GM19043 (cell line): ENCODE measurements at regions not wholly inside any gene's neighbourhood (a gene's known extent, or its start where the extent isn't known, plus 50 kb on each side); places are given as distances from the start of the nearest gene placed in this dataset.
"Not testable (repeated sequence)": the region's sequence is repeated elsewhere in the genome, so short reads cannot be mapped to it uniquely, and the experiment has no call there.

Experiments
- ATAC-seq: cut with Tn5 transposase; IDR thresholded peaks from one replicate; pipeline ENCODE4 v1.9.1; 2021; ENCODE audit warnings: low read depth; ENCODE audit not compliant: unreplicated experiment

GRCh38 chr12:83996671-83997070, 915.9 kb downstream of the SLC6A15 start:
- ATAC-seq, result no peak

GRCh38 chr12:83985084-83985483, 927.5 kb downstream of the SLC6A15 start:
- no peak for ATAC-seq

- no peak for ATAC-seq
These were observed 932.2 kb downstream of the SLC6A15 start for GRCh38 chr12:83980398-83980797.

- ATAC-seq, result no peak
These were observed 932.8 kb downstream of the SLC6A15 start for GRCh38 chr12:83979785-83980184.

- ATAC-seq, result no peak
These were observed 940.8 kb downstream of the SLC6A15 start for GRCh38 chr12:83971781-83972180.

- ATAC-seq, result no peak
These were observed 951.8 kb downstream of the SLC6A15 start for GRCh38 chr12:83960767-83961166.

- no peak for ATAC-seq
These were observed 953.6 kb downstream of the SLC6A15 start for GRCh38 chr12:83958997-83959396.

- ATAC-seq, result no peak
These were observed 957.5 kb downstream of the SLC6A15 start for GRCh38 chr12:83954956-83955601.

- ATAC-seq, result no peak
These were observed 958.4 kb downstream of the SLC6A15 start for GRCh38 chr12:83954071-83954789.

GRCh38 chr12:83945871-83946270, 966.7 kb downstream of the SLC6A15 start:
- no peak for ATAC-seq

- ATAC-seq, result no peak
These were observed 972.9 kb downstream of the SLC6A15 start for GRCh38 chr12:83939718-83940117.

- no peak for ATAC-seq
These were observed 979.0 kb downstream of the SLC6A15 start for GRCh38 chr12:83933615-83934014.

GRCh38 chr12:83932011-83932410, 980.6 kb downstream of the SLC6A15 start:
- no peak for ATAC-seq

- ATAC-seq, result no peak
These were observed 981.1 kb downstream of the SLC6A15 start for GRCh38 chr12:83931451-83931850.

GRCh38 chr12:83929792-83930191, 982.8 kb downstream of the SLC6A15 start:
- ATAC-seq, result not testable (repeated sequence)

- no peak for ATAC-seq
These were observed 991.6 kb downstream of the SLC6A15 start for GRCh38 chr12:83920821-83921547.

GRCh38 chr12:83919081-83919480, 993.5 kb downstream of the SLC6A15 start:
- ATAC-seq, result no peak

GRCh38 chr12:83904175-83904574, 1008.4 kb downstream of the SLC6A15 start:
- ATAC-seq, result no peak

GRCh38 chr12:83896416-83896815, 1016.2 kb downstream of the SLC6A15 start:
- no peak for ATAC-seq

- no peak for ATAC-seq
These were observed 1019.5 kb downstream of the SLC6A15 start for GRCh38 chr12:83893101-83893500.

GRCh38 chr12:83889745-83890144, 1022.9 kb downstream of the SLC6A15 start:
- no peak for ATAC-seq

- no peak for ATAC-seq
These were observed 1026.1 kb downstream of the SLC6A15 start for GRCh38 chr12:83886479-83886878.
